BE2C (cell line): ENCODE measurements at regions not wholly inside any gene's neighbourhood (a gene's known extent, or its start where the extent isn't known, plus 50 kb on each side); places are given as distances from the start of the nearest gene placed in this dataset.

Experiments
- DNase-seq: peaks from one replicate; pipeline ENCODE4 v3.0.0-alpha.2; 2020
- H3K27me3 ChIP-seq: fragments of 250-450 bp; sonication (Bioruptor Pico); 2 replicates; pipeline ENCODE4 v1.5.1; 2020; ENCODE audit warnings: mild to moderate bottlenecking
- H3K36me3 ChIP-seq: fragments of 250-450 bp; sonication (Bioruptor Pico); 2 replicates; pipeline ENCODE4 v1.5.1; 2020; ENCODE audit warnings: mild to moderate bottlenecking
- H3K4me1 ChIP-seq: fragments of 250-450 bp; sonication (Bioruptor Pico); 2 replicates; pipeline ENCODE4 v1.5.1; 2020
- H3K4me3 ChIP-seq: 2 replicates; pipeline ENCODE4 v1.5.1; 2011; ENCODE audit warnings: low read depth, low read length
- H3K9me3 ChIP-seq: fragments of 250-450 bp; sonication (Bioruptor Pico); 2 replicates; pipeline ENCODE4 v1.5.1; 2020
- CTCF ChIP-seq: IDR thresholded peaks from 2 replicates; pipeline ENCODE4 v1.5.1; 2012; ENCODE audit warnings: mild to moderate bottlenecking, low read depth, low read length

- H3K9me3 ChIP-seq = no peaks in the 10 kb centered on the region
- DNase-seq = no peak
- no peaks in the 10 kb centered on the region for H3K4me1 ChIP-seq
- no peak overlapping the region for H3K4me3 ChIP-seq
- no peaks in the 10 kb centered on the region for H3K27me3 ChIP-seq
- no peaks in the 10 kb centered on the region for H3K36me3 ChIP-seq
- TF ChIP-seq CTCF = no peak
Observed at GRCh38 chr15:38029736-38030135, 95.3 kb downstream of the TMCO5A start.

- Histone ChIP-seq H3K27me3 (no peaks in the 10 kb centered on the region), H3K36me3 (no peaks in the 10 kb centered on the region), H3K9me3 (no peaks in the 10 kb centered on the region), H3K4me3 (no peak overlapping the region), H3K4me1 (no peaks in the 10 kb centered on the region)
- DNase-seq = no peak
- TF ChIP-seq CTCF = no peak
Observed at GRCh38 chr15:38030609-38031008, 96.2 kb downstream of the TMCO5A start.

GRCh38 chr15:38035701-38036100, 101.3 kb downstream of the TMCO5A start:
- no peaks in the 10 kb centered on the region for H3K4me1 ChIP-seq
- TF ChIP-seq CTCF = no peak
- no peak overlapping the region for H3K4me3 ChIP-seq
- DNase-seq = no peak
- H3K27me3 ChIP-seq = no peaks in the 10 kb centered on the region
- no peaks in the 10 kb centered on the region for H3K9me3 ChIP-seq
- H3K36me3 ChIP-seq = no peaks in the 10 kb centered on the region

- no peak for DNase-seq
- no peaks in the 10 kb centered on the region for H3K27me3 ChIP-seq
- H3K4me3 ChIP-seq = no peak overlapping the region
- no peak for TF ChIP-seq CTCF
- no peaks in the 10 kb centered on the region for H3K36me3 ChIP-seq
- H3K4me1 ChIP-seq = no peaks in the 10 kb centered on the region
- no peaks in the 10 kb centered on the region for H3K9me3 ChIP-seq
Observed at GRCh38 chr15:38036790-38037338, 102.4 kb downstream of the TMCO5A start.

GRCh38 chr15:38038659-38039442, 104.4 kb downstream of the TMCO5A start:
- Histone ChIP-seq H3K4me3 (no peak overlapping the region), H3K27me3 (no peaks in the 10 kb centered on the region), H3K36me3 (no peaks in the 10 kb centered on the region), H3K4me1 (no peaks in the 10 kb centered on the region; the same call in 1 of the 2 replicates), H3K9me3 (no peaks in the 10 kb centered on the region)
- no peak for TF ChIP-seq CTCF
- no peak for DNase-seq

- Histone ChIP-seq H3K36me3 (no peaks in the 10 kb centered on the region), H3K9me3 (no peaks in the 10 kb centered on the region), H3K4me3 (no peak overlapping the region), H3K27me3 (no peaks in the 10 kb centered on the region), H3K4me1 (no peaks in the 10 kb centered on the region; the same call in 1 of the 2 replicates)
- DNase-seq = no peak
- no peak for TF ChIP-seq CTCF
Observed at GRCh38 chr15:38040615-38041014, 106.2 kb downstream of the TMCO5A start.
